A549 (cell line): ENCODE measurements at regions not wholly inside any gene's neighbourhood (a gene's known extent, or its start where the extent isn't known, plus 50 kb on each side); places are given as distances from the start of the nearest gene placed in this dataset.

Experiments
- ATAC-seq, 2 experiments: fragments of 200-7000 bp in 1 of 2; fragments of >200 bp in 1 of 2; cut with Nextera tagmentation in 1 of 2; cut with Tn5 transposase in 1 of 2; 3 replicates each; pipeline versions ENCODE4 v1.8.0 to v1.9.1; 2018 to 2020; ENCODE audit warnings: mild to moderate bottlenecking in 1 of 2, moderate library complexity in 1 of 2
- CTCF ChIA-PET: fragments of 300-600 bp; sonication (Branson Sonifier 250); formaldehyde crosslinking; extraction: SDS; loops from one replicate; lab custom pipeline; 2021; ENCODE audit warnings: antibody characterized with exemption, inconsistent platforms; lab: Yijun Ruan, JAX
- POLR2A ChIA-PET: fragments of 350-600 bp; formaldehyde crosslinking; extraction: SDS; loops from one replicate; lab custom pipeline; 2021; ENCODE audit warnings: antibody characterized with exemption, inconsistent platforms; lab: Yijun Ruan, JAX
- DNase-seq, 2 experiments: peaks; one replicate each; pipeline versions ENCODE4 v3.0.0 to v3.0.0-alpha.2; 2011 to 2016; ENCODE audit warnings: low read depth in 1 of 2, low spot score in 1 of 2
- FAIRE-seq: peaks from 2 replicates; lab custom pipeline; 2011; peaks lifted over from hg19 to GRCh38; lab: Jason Lieb, UNC
- H3K27ac ChIP-seq, 2 experiments: fragments of >200 bp; sonication (Bioruptor Twin); formaldehyde crosslinking; 3 replicates each; pipeline ENCODE4 v1.5.1; 2016 to 2017
- H3K4me1 ChIP-seq: fragments of >200 bp; sonication (Bioruptor Twin); formaldehyde crosslinking; 3 replicates; pipeline ENCODE4 v1.6.1; 2016
- H3K4me2 ChIP-seq: fragments of >200 bp; sonication (Bioruptor Twin); formaldehyde crosslinking; 3 replicates; pipeline ENCODE4 v1.6.1; 2016
- H3K4me3 ChIP-seq: fragments of >200 bp; sonication (Bioruptor Twin); formaldehyde crosslinking; 3 replicates; pipeline ENCODE4 v1.5.1; 2016
- H3K9me3 ChIP-seq: fragments of >200 bp; sonication (Bioruptor Twin); formaldehyde crosslinking; 3 replicates; pipeline ENCODE4 v1.6.1; 2016
- CEBPB ChIP-seq, 2 experiments: fragments of >200 bp in 1 of 2; sonication (Bioruptor Twin) in 1 of 2; formaldehyde crosslinking in 1 of 2; IDR thresholded peaks; 2 replicates each; pipeline ENCODE4 v1.6.1; 2012 to 2016
- CHD2 ChIP-seq: fragments of 150-350 bp; IDR thresholded peaks from 2 replicates; pipeline ENCODE4 v1.6.1; 2014; ENCODE audit warnings: low read length; ENCODE audit not compliant: partially characterized antibody
- CHD4 ChIP-seq: fragments of 200-600 bp; sonication (generic); IDR thresholded peaks from 2 replicates; pipeline ENCODE4 v1.6.1; 2016; ENCODE audit warnings: antibody characterized with exemption, mild to moderate bottlenecking, borderline replicate concordance
- EHF ChIP-seq: fragments of 250-450 bp; sonication (Bioruptor Pico); IDR thresholded peaks from 2 replicates; pipeline ENCODE4 v1.5.0; 2020; ENCODE audit warnings: mild to moderate bottlenecking
- EHMT2 ChIP-seq: fragments of 200-600 bp; sonication (generic); IDR thresholded peaks from 2 replicates; pipeline ENCODE4 v1.6.1; 2016; ENCODE audit warnings: antibody characterized with exemption, low read depth, mild to moderate bottlenecking, moderate library complexity
- EP300 ChIP-seq, 2 experiments: fragments of >200 bp; sonication (Bioruptor Twin); formaldehyde crosslinking; IDR thresholded peaks; 2 replicates in 1 of 2; 3 replicates in 1 of 2; pipeline ENCODE4 v1.6.1; 2016 to 2017
- ESRRA ChIP-seq: fragments of 150-350 bp; IDR thresholded peaks from 2 replicates; pipeline ENCODE4 v1.6.1; 2014; ENCODE audit warnings: mild to moderate bottlenecking, low read length, borderline replicate concordance
- FOSB ChIP-seq: fragments of 250-450 bp; sonication (Bioruptor Pico); IDR thresholded peaks from 2 replicates; pipeline ENCODE4 v1.5.0; 2020; ENCODE audit warnings: mild to moderate bottlenecking, moderate library complexity
- HOXA7 ChIP-seq: fragments of 250-450 bp; sonication (Bioruptor Pico); IDR thresholded peaks from 2 replicates; pipeline ENCODE4 v1.5.0; 2020; ENCODE audit warnings: mild to moderate bottlenecking, moderate library complexity
- HOXB5 ChIP-seq: fragments of 250-450 bp; sonication (Bioruptor Pico); IDR thresholded peaks from 2 replicates; pipeline ENCODE4 v1.5.0; 2020; ENCODE audit warnings: mild to moderate bottlenecking, moderate library complexity
- KDM1A ChIP-seq: fragments of 200-600 bp; sonication (generic); IDR thresholded peaks from 2 replicates; pipeline ENCODE4 v1.6.1; 2016; ENCODE audit warnings: low read depth, mild to moderate bottlenecking
- KDM5A ChIP-seq: fragments of 200-600 bp; sonication (generic); IDR thresholded peaks from 2 replicates; pipeline ENCODE4 v1.6.1; 2016; ENCODE audit warnings: antibody characterized with exemption, mild to moderate bottlenecking
- MAZ ChIP-seq: fragments of 150-350 bp; IDR thresholded peaks from 2 replicates; pipeline ENCODE4 v1.6.1; 2014; ENCODE audit warnings: antibody characterized with exemption, low read depth, low read length, borderline replicate concordance
- MYC ChIP-seq: IDR thresholded peaks from 2 replicates; pipeline ENCODE4 v1.6.1; 2012; ENCODE audit warnings: mild to moderate bottlenecking, inconsistent platforms, low read length, improper control_type of control experiment, borderline replicate concordance
- NR3C1 ChIP-seq: fragments of >200 bp; sonication (Bioruptor Twin); formaldehyde crosslinking; IDR thresholded peaks from 3 replicates; pipeline ENCODE4 v1.6.1; 2017
- PHF8 ChIP-seq: fragments of 200-600 bp; sonication (generic); IDR thresholded peaks from 2 replicates; pipeline ENCODE4 v1.6.1; 2016; ENCODE audit warnings: low read depth, mild to moderate bottlenecking, antibody characterized with exemption, moderate library complexity, borderline replicate concordance
- POLR2AphosphoS2 ChIP-seq: conservative IDR thresholded peaks from 2 replicates; pipeline ENCODE4 v1.6.1; 2012; ENCODE audit warnings: low read length, improper control_type of control experiment, inconsistent platforms
- RAD21 ChIP-seq, 2 experiments: fragments of >200 bp in 1 of 2; sonication (Bioruptor Twin) in 1 of 2; formaldehyde crosslinking in 1 of 2; IDR thresholded peaks in 1 of 2; conservative IDR thresholded peaks in 1 of 2; 2 replicates in 1 of 2; 3 replicates in 1 of 2; pipeline ENCODE4 v1.6.1; 2012 to 2018; ENCODE audit warnings: inconsistent platforms in 1 of 2
- RCOR1 ChIP-seq: fragments of 150-350 bp; IDR thresholded peaks from 2 replicates; pipeline ENCODE4 v1.6.1; 2014; ENCODE audit warnings: antibody characterized with exemption, low read length, low read depth
- RFX5 ChIP-seq: fragments of 450-650 bp; IDR thresholded peaks from 2 replicates; pipeline ENCODE4 v1.7.1; 2014; ENCODE audit warnings: antibody characterized with exemption, mild to moderate bottlenecking, moderate library complexity
- RNF2 ChIP-seq: fragments of 200-600 bp; sonication (generic); IDR thresholded peaks from 2 replicates; pipeline ENCODE4 v1.6.1; 2016; ENCODE audit warnings: low read depth, mild to moderate bottlenecking, antibody characterized with exemption, moderate library complexity, borderline replicate concordance
- SREBF2 ChIP-seq: fragments of 450-650 bp; IDR thresholded peaks from 2 replicates; pipeline ENCODE4 v1.6.1; 2014; ENCODE audit warnings: mild to moderate bottlenecking, moderate library complexity
- TP53 ChIP-seq: fragments of 250-450 bp; sonication (Bioruptor Pico); IDR thresholded peaks from 2 replicates; pipeline ENCODE4 v1.5.0; 2021; ENCODE audit warnings: mild to moderate bottlenecking, moderate library complexity
- ZNF302 ChIP-seq: fragments of 250-450 bp; sonication (Bioruptor Pico); IDR thresholded peaks from 2 replicates; pipeline ENCODE4 v1.9.0; 2021; ENCODE audit warnings: inconsistent platforms, mild to moderate bottlenecking, moderate library complexity
- WGBS: methylation state at CpG from one replicate; pipeline ENCODE4 v1.1.6; 2017; ENCODE audit errors: missing lambda C conversion rate; 5-methylcytosine and 5-hydroxymethylcytosine counted together
- TF ChIP-seq, protein P1 (sequence below): fragments of 450-650 bp; IDR thresholded peaks from 2 replicates; pipeline ENCODE4 v1.6.1; 2014; ENCODE audit warnings: antibody characterized with exemption
- TF ChIP-seq, protein P2 (sequence below): fragments of 150-350 bp; IDR thresholded peaks from 2 replicates; pipeline ENCODE4 v1.6.1; 2014; ENCODE audit warnings: low read depth, mild to moderate bottlenecking, low read length
- TF ChIP-seq, protein P3 (sequence below): IDR thresholded peaks from 2 replicates; pipeline ENCODE4 v1.6.1; 2012
- TF ChIP-seq, protein P4 (sequence below): fragments of >200 bp; sonication (Bioruptor Twin); formaldehyde crosslinking; IDR thresholded peaks from 3 replicates; pipeline ENCODE4 v1.6.1; 2016
- TF ChIP-seq, protein P5 (sequence below): fragments of >200 bp; sonication (Bioruptor Twin); formaldehyde crosslinking; IDR thresholded peaks from 3 replicates; pipeline ENCODE4 v1.5.1; 2016

DNA sequence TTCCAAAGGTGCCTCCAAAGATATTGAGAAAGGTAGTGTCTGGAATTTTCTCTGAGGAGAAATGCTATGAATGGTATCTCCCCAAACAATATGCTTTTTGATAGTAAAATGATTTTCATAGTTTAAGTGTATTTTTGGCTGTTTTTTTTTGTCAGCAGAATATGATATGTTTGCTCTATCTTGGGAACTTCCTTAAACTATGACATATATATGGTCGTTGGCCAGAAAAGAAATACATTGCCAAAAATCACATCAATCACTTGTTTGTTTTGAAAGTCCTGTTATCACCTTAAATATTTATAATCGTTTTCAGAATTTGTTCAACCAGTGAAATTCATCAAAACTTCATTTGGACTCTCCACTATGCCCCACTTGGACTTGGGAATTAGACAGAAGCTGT lies 816.9 kb downstream of the CDH11 start:
- Histone ChIP-seq H3K4me1 (no peaks in the 10 kb centered on the region), H3K9me3 (no peaks in the 10 kb centered on the region), H3K4me2 (no peak overlapping the region), H3K4me3 (no peak overlapping the region), H3K27ac (no peak overlapping the region)
- ATAC-seq (no peak), FAIRE-seq (no peak), DNase-seq (no peak)
- ChIA-PET POLR2A (no interaction called here), CTCF (no interaction called here)
- 0% methylated on average over 2 of the region's 2 CpGs for WGBS
- TF ChIP-seq, protein P1, sequence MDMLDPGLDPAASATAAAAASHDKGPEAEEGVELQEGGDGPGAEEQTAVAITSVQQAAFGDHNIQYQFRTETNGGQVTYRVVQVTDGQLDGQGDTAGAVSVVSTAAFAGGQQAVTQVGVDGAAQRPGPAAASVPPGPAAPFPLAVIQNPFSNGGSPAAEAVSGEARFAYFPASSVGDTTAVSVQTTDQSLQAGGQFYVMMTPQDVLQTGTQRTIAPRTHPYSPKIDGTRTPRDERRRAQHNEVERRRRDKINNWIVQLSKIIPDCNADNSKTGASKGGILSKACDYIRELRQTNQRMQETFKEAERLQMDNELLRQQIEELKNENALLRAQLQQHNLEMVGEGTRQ: no peak
- TF ChIP-seq ZNF302: no peak
- TF ChIP-seq, protein P2, sequence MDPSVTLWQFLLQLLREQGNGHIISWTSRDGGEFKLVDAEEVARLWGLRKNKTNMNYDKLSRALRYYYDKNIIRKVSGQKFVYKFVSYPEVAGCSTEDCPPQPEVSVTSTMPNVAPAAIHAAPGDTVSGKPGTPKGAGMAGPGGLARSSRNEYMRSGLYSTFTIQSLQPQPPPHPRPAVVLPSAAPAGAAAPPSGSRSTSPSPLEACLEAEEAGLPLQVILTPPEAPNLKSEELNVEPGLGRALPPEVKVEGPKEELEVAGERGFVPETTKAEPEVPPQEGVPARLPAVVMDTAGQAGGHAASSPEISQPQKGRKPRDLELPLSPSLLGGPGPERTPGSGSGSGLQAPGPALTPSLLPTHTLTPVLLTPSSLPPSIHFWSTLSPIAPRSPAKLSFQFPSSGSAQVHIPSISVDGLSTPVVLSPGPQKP: no peak
- TF ChIP-seq RCOR1: no peak
- TF ChIP-seq RNF2: no peak
- TF ChIP-seq EHMT2: no peak
- TF ChIP-seq CEBPB (IDR thresholded peaks at IDR 0.05): no peak
- no peak for TF ChIP-seq MYC
- no peak for TF ChIP-seq CHD2
- no peak for TF ChIP-seq PHF8
- no peak for TF ChIP-seq SREBF2
- TF ChIP-seq, all 56 proteins: peak for 0

DNA sequence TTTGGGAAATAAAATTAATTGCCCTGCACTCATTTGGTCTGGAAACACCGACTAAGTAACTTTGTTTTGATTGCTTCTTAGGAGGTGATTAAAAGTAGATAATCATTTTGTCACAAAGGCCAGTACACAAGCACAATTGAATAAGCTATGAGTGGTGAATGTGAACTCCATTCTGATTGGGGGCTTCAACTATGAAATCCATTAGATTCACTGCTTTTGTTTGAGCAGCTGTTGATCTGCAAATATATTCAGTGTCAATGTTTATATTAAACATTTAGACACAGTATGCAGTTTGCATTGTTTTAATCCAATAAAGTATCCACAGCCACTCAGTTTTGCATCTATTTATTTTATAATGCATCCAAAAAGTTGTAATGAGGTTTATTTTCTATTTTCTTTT lies 817.5 kb downstream of the CDH11 start:
- POLR2A ChIA-PET: no interaction called here
- ATAC-seq: no peak
- Histone ChIP-seq H3K9me3 (no peaks in the 10 kb centered on the region), H3K4me1 (no peaks in the 10 kb centered on the region), H3K4me3 (no peak overlapping the region)
- no peak for TF ChIP-seq ESRRA
- no peak for TF ChIP-seq EHF
- no peak for TF ChIP-seq POLR2AphosphoS2
- TF ChIP-seq KDM1A: no peak
- no peak for TF ChIP-seq TP53
- TF ChIP-seq NR3C1: no peak
- TF ChIP-seq, protein P3, sequence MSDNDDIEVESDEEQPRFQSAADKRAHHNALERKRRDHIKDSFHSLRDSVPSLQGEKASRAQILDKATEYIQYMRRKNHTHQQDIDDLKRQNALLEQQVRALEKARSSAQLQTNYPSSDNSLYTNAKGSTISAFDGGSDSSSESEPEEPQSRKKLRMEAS: no peak
- no peak for TF ChIP-seq HOXA7
- TF ChIP-seq CHD2: no peak
- TF ChIP-seq, protein P4, sequence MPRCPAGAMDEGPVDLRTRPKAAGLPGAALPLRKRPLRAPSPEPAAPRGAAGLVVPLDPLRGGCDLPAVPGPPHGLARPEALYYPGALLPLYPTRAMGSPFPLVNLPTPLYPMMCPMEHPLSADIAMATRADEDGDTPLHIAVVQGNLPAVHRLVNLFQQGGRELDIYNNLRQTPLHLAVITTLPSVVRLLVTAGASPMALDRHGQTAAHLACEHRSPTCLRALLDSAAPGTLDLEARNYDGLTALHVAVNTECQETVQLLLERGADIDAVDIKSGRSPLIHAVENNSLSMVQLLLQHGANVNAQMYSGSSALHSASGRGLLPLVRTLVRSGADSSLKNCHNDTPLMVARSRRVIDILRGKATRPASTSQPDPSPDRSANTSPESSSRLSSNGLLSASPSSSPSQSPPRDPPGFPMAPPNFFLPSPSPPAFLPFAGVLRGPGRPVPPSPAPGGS: no peak
- no peak for TF ChIP-seq RAD21 (conservative IDR thresholded peaks at IDR 0.05 in 1 of 2, IDR thresholded peaks at IDR 0.05 in 1 of 2)
- TF ChIP-seq, all 56 proteins: peak for 0
- H3K4me2 ChIP-seq: no peak overlapping the region
- CTCF ChIA-PET: no interaction called here
- no peak for FAIRE-seq
- DNase-seq: no peak
- 0% methylated on average over 1 of the region's 1 CpG for WGBS
- no peak overlapping the region for H3K27ac ChIP-seq

DNA sequence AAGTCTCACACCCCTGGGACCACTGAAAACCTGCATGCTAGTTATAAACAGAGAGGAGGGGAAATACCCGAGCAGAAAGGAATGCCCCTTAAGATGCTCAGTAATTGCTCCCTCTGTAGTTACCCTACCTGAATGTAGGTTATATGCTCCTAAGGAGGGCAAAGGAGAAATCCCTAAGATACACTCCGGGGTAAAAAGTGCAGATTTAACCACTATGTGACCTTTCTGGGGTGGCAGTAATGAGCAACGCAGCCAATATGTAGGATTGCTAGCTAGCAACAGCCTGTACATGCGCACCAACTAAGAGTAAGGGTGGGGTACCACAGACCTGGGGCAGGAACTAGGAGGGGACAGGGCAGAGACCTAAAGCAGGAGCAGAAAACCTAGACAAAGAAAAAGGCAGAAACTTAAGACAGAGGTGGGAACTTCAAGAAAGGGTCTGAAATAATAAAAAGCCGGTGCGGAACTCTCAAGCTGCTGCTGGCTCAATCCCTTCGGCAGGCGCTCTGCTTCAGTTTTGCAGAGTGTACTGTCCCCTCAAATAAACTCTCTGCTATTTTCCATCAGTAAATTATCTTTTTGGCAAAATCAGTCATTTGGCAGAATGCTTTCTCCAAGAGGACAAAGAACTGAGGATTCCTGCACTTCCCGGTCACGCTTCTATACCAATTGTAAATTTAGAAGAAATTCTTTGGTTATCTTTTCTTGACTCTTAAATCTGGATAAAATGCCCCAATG lies 823.8 kb downstream of the CDH11 start:
- H3K4me1 ChIP-seq: no peaks in the 10 kb centered on the region
- ChIA-PET CTCF (no interaction called here), POLR2A (no interaction called here)
- no peak overlapping the region for H3K27ac ChIP-seq
- H3K9me3 ChIP-seq: no peaks in the 10 kb centered on the region
- H3K4me3 ChIP-seq: no peak overlapping the region
- ATAC-seq (no peak), FAIRE-seq (no peak), DNase-seq (no peak)
- no peak overlapping the region for H3K4me2 ChIP-seq
- WGBS: 51% methylated on average over 10 of the region's 10 CpGs
- TF ChIP-seq, protein P5, sequence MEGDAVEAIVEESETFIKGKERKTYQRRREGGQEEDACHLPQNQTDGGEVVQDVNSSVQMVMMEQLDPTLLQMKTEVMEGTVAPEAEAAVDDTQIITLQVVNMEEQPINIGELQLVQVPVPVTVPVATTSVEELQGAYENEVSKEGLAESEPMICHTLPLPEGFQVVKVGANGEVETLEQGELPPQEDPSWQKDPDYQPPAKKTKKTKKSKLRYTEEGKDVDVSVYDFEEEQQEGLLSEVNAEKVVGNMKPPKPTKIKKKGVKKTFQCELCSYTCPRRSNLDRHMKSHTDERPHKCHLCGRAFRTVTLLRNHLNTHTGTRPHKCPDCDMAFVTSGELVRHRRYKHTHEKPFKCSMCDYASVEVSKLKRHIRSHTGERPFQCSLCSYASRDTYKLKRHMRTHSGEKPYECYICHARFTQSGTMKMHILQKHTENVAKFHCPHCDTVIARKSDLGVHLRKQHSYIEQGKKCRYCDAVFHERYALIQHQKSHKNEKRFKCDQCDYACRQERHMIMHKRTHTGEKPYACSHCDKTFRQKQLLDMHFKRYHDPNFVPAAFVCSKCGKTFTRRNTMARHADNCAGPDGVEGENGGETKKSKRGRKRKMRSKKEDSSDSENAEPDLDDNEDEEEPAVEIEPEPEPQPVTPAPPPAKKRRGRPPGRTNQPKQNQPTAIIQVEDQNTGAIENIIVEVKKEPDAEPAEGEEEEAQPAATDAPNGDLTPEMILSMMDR: no peak
- no peak for TF ChIP-seq HOXB5 (CRISPR knock-in tag)
- TF ChIP-seq EHMT2: no peak
- TF ChIP-seq, protein P3: no peak
- no peak for TF ChIP-seq EP300 (IDR thresholded peaks at IDR 0.05)
- no peak for TF ChIP-seq CHD4
- TF ChIP-seq FOSB: no peak
- TF ChIP-seq MAZ: no peak
- no peak for TF ChIP-seq EHF
- no peak for TF ChIP-seq NR3C1
- TF ChIP-seq RFX5: no peak
- TF ChIP-seq, protein P1: no peak
- TF ChIP-seq KDM5A: no peak
